ENCODE measurements at regions not wholly inside any gene's neighbourhood (a gene's known extent, or its start where the extent isn't known, plus 50 kb on each side); places are given as distances from the start of the nearest gene placed in this dataset.

GRCh38 chr1:219514728-219515127 is 98.2 kb downstream of the ZC3H11B start:
- H2BK5ac ChIP-seq (ENCODE audit: low read depth, low read length, poor library complexity, severe bottlenecking), result no peak overlapping the region
- H3K27ac ChIP-seq (ENCODE audit: low read length, poor library complexity, severe bottlenecking), result no peak overlapping the region
- no peak overlapping the region for H2BK15ac ChIP-seq (ENCODE audit: low read depth, poor library complexity, severe bottlenecking)
- H2AK5ac ChIP-seq (ENCODE audit: low read length, severe bottlenecking), result no peak overlapping the region
- no peak overlapping the region for H3K18ac ChIP-seq (ENCODE audit: low read depth in 1 of 2, low read length in 2 of 2)
- no peaks in the 10 kb centered on the region for H3K27me3 ChIP-seq (ENCODE audit: control insufficient read depth in 1 of 2, insufficient read depth in 1 of 2, low read length in 2 of 2)
- H3K4ac ChIP-seq (ENCODE audit: low read depth in 1 of 2, low read length in 2 of 2), result no peak overlapping the region
- H2BK120ac ChIP-seq (ENCODE audit: low read depth, low read length), result no peak overlapping the region
- H3K9ac ChIP-seq (ENCODE audit: low read length), result no peak overlapping the region
- H4K8ac ChIP-seq (ENCODE audit: low read length), result no peak overlapping the region
- no peak overlapping the region for H3K23ac ChIP-seq (ENCODE audit: low read length in 2 of 2)
- H3K14ac ChIP-seq (ENCODE audit: low read length in 2 of 2), result no peak overlapping the region
- H3K9me3 ChIP-seq (ENCODE audit: control insufficient read depth, low read length), result no peaks in the 10 kb centered on the region
- no peaks in the 10 kb centered on the region for H3K36me3 ChIP-seq (ENCODE audit: control insufficient read depth in 1 of 2, insufficient read depth in 2 of 2, low read depth in 1 of 2, low read length in 2 of 2)
- no peak for DNase-seq
- H2AFZ ChIP-seq (ENCODE audit: low read depth, low read length), result no peak overlapping the region
- 92% methylated on average over 1 of the region's 3 CpGs for WGBS
- H4K91ac ChIP-seq (ENCODE audit: low read length), result no peak overlapping the region
- H2BK12ac ChIP-seq (ENCODE audit: low read length in 2 of 2), result no peak overlapping the region
- no peak overlapping the region for H3K4me3 ChIP-seq (ENCODE audit: insufficient read depth in 1 of 2, low read depth in 1 of 2, low read length in 2 of 2)
- H3K79me1 ChIP-seq (replicated peaks; ENCODE audit: low read length, poor library complexity, severe bottlenecking), result no peaks in the 10 kb centered on the region
- H3K4me2 ChIP-seq (ENCODE audit: low read length, poor library complexity, severe bottlenecking), result no peak overlapping the region
- H3K4me1 ChIP-seq (ENCODE audit: control insufficient read depth, insufficient read depth, low read depth, low read length), result peaks cover 3% of the 10 kb centered on the region

DNA sequence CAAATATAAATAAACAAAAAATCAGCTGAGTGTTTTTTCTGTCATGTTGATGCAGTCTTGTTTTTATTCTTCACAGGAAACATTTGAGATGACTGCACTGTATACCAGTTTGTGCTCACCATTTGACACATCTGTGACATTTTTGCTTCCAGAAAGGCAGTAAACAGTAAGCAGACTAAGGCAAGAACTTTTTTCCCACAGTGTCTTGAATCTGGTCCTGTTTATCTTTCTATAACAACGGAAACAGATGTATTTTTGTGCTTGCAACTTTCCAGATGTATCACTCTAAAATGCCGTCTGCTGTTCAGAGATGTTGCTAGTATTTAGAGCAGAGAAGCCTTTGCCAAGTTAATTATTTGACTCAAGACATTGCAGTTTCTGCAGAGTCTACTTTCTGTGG is 105.5 kb downstream of the ZC3H11B start:
- Histone ChIP-seq H3K23ac (ENCODE audit: low read length in 2 of 2) (no peak overlapping the region), H4K8ac (ENCODE audit: low read length) (no peak overlapping the region), H3K36me3 (ENCODE audit: control insufficient read depth in 1 of 2, insufficient read depth in 2 of 2, low read depth in 1 of 2, low read length in 2 of 2) (no peaks in the 10 kb centered on the region), H2BK15ac (ENCODE audit: low read depth, poor library complexity, severe bottlenecking) (no peak overlapping the region), H3K9me3 (ENCODE audit: control insufficient read depth, low read length) (no peaks in the 10 kb centered on the region), H3K79me1 (replicated peaks; ENCODE audit: low read length, poor library complexity, severe bottlenecking) (no peaks in the 10 kb centered on the region), H2BK120ac (ENCODE audit: low read depth, low read length) (no peak overlapping the region), H3K14ac (ENCODE audit: low read length in 2 of 2) (no peak overlapping the region), H3K9ac (ENCODE audit: low read length) (peak overlapping the region; percentile 45), H3K27me3 (ENCODE audit: control insufficient read depth in 1 of 2, insufficient read depth in 1 of 2, low read length in 2 of 2) (no peaks in the 10 kb centered on the region), H4K91ac (ENCODE audit: low read length) (no peak overlapping the region), H2AFZ (ENCODE audit: low read depth, low read length) (no peak overlapping the region), H3K4me1 (ENCODE audit: control insufficient read depth, insufficient read depth, low read depth, low read length) (peaks cover 4% of the 10 kb centered on the region), H3K4ac (ENCODE audit: low read depth in 1 of 2, low read length in 2 of 2) (no peak overlapping the region), H3K27ac (ENCODE audit: low read length, poor library complexity, severe bottlenecking) (no peak overlapping the region), H3K18ac (ENCODE audit: low read depth in 1 of 2, low read length in 2 of 2) (no peak overlapping the region), H3K4me3 (ENCODE audit: insufficient read depth in 1 of 2, low read depth in 1 of 2, low read length in 2 of 2) (no peak overlapping the region), H3K4me2 (ENCODE audit: low read length, poor library complexity, severe bottlenecking) (no peak overlapping the region), H2BK12ac (ENCODE audit: low read length in 2 of 2) (no peak overlapping the region), H2BK5ac (ENCODE audit: low read depth, low read length, poor library complexity, severe bottlenecking) (no peak overlapping the region), H2AK5ac (ENCODE audit: low read length, severe bottlenecking) (no peak overlapping the region)
- WGBS, result 21% methylated on average over 2 of the region's 2 CpGs
- peak; percentile 75 for DNase-seq

GRCh38 chr1:219506936-219507335 is 106.0 kb downstream of the ZC3H11B start:
- H2BK15ac ChIP-seq (ENCODE audit: low read depth, poor library complexity, severe bottlenecking), result no peak overlapping the region
- no peak overlapping the region for H3K4me2 ChIP-seq (ENCODE audit: low read length, poor library complexity, severe bottlenecking)
- no peak overlapping the region for H3K14ac ChIP-seq (ENCODE audit: low read length in 2 of 2)
- WGBS, result 93% methylated on average over 1 of the region's 1 CpG
- no peak overlapping the region for H2BK120ac ChIP-seq (ENCODE audit: low read depth, low read length)
- DNase-seq, result no peak
- H2AK5ac ChIP-seq (ENCODE audit: low read length, severe bottlenecking), result no peak overlapping the region
- no peak overlapping the region for H4K8ac ChIP-seq (ENCODE audit: low read length)
- H2BK5ac ChIP-seq (ENCODE audit: low read depth, low read length, poor library complexity, severe bottlenecking), result no peak overlapping the region
- no peaks in the 10 kb centered on the region for H3K36me3 ChIP-seq (ENCODE audit: control insufficient read depth in 1 of 2, insufficient read depth in 2 of 2, low read depth in 1 of 2, low read length in 2 of 2)
- H3K23ac ChIP-seq (ENCODE audit: low read length in 2 of 2), result no peak overlapping the region
- H3K27me3 ChIP-seq (ENCODE audit: control insufficient read depth in 1 of 2, insufficient read depth in 1 of 2, low read length in 2 of 2), result no peaks in the 10 kb centered on the region
- H3K9me3 ChIP-seq (ENCODE audit: control insufficient read depth, low read length), result no peaks in the 10 kb centered on the region
- peak overlapping the region; percentile 45 for H3K9ac ChIP-seq (ENCODE audit: low read length)
- H2AFZ ChIP-seq (ENCODE audit: low read depth, low read length), result no peak overlapping the region
- H3K18ac ChIP-seq (ENCODE audit: low read depth in 1 of 2, low read length in 2 of 2), result no peak overlapping the region
- no peak overlapping the region for H4K91ac ChIP-seq (ENCODE audit: low read length)
- peaks cover 4% of the 10 kb centered on the region for H3K4me1 ChIP-seq (ENCODE audit: control insufficient read depth, insufficient read depth, low read depth, low read length)
- H2BK12ac ChIP-seq (ENCODE audit: low read length in 2 of 2), result peak overlapping the region in 1 of 2 experiments; percentile 92
- H3K4ac ChIP-seq (ENCODE audit: low read depth in 1 of 2, low read length in 2 of 2), result peak overlapping the region in 1 of 2 experiments; percentile 81
- H3K27ac ChIP-seq (ENCODE audit: low read length, poor library complexity, severe bottlenecking), result no peak overlapping the region
- H3K79me1 ChIP-seq (replicated peaks; ENCODE audit: low read length, poor library complexity, severe bottlenecking), result no peaks in the 10 kb centered on the region
- no peak overlapping the region for H3K4me3 ChIP-seq (ENCODE audit: insufficient read depth in 1 of 2, low read depth in 1 of 2, low read length in 2 of 2)

- Histone ChIP-seq H3K79me1 (replicated peaks; ENCODE audit: low read length, poor library complexity, severe bottlenecking) (no peaks in the 10 kb centered on the region), H3K27me3 (ENCODE audit: control insufficient read depth in 1 of 2, insufficient read depth in 1 of 2, low read length in 2 of 2) (no peaks in the 10 kb centered on the region), H2AK5ac (ENCODE audit: low read length, severe bottlenecking) (no peak overlapping the region), H3K23ac (ENCODE audit: low read length in 2 of 2) (no peak overlapping the region), H2BK12ac (ENCODE audit: low read length in 2 of 2) (peak overlapping the region; percentile 59 to 92), H3K4me1 (ENCODE audit: control insufficient read depth, insufficient read depth, low read depth, low read length) (peaks cover 4% of the 10 kb centered on the region), H3K14ac (ENCODE audit: low read length in 2 of 2) (peak overlapping the region in 1 of 2 experiments; percentile 79), H2BK5ac (ENCODE audit: low read depth, low read length, poor library complexity, severe bottlenecking) (no peak overlapping the region), H2AFZ (ENCODE audit: low read depth, low read length) (no peak overlapping the region), H3K27ac (ENCODE audit: low read length, poor library complexity, severe bottlenecking) (peak overlapping the region; percentile 74), H3K36me3 (ENCODE audit: control insufficient read depth in 1 of 2, insufficient read depth in 2 of 2, low read depth in 1 of 2, low read length in 2 of 2) (no peaks in the 10 kb centered on the region), H4K91ac (ENCODE audit: low read length) (peak overlapping the region; percentile 84), H4K8ac (ENCODE audit: low read length) (peak overlapping the region; percentile 76), H3K9ac (ENCODE audit: low read length) (no peak overlapping the region), H2BK15ac (ENCODE audit: low read depth, poor library complexity, severe bottlenecking) (peak overlapping the region; percentile 36), H3K18ac (ENCODE audit: low read depth in 1 of 2, low read length in 2 of 2) (peak overlapping the region; percentile 72 to 86), H2BK120ac (ENCODE audit: low read depth, low read length) (peak overlapping the region; percentile 54), H3K9me3 (ENCODE audit: control insufficient read depth, low read length) (no peaks in the 10 kb centered on the region), H3K4ac (ENCODE audit: low read depth in 1 of 2, low read length in 2 of 2) (peak overlapping the region; percentile 81 to 86), H3K4me2 (ENCODE audit: low read length, poor library complexity, severe bottlenecking) (no peak overlapping the region), H3K4me3 (ENCODE audit: insufficient read depth in 1 of 2, low read depth in 1 of 2, low read length in 2 of 2) (no peak overlapping the region)
- peak; percentile 15 for DNase-seq
- 28% methylated on average over 3 of the region's 4 CpGs for whole genome bisulfite sequencing
Observed at GRCh38 chr1:219506473-219506899, 106.4 kb downstream of the ZC3H11B start.

Measured in mesenchymal stem cell (in vitro differentiated cells and primary cell).